Activated naive CD8-positive, alpha-beta T cell (primary cell): ENCODE measurements at regions not wholly inside any gene's neighbourhood (a gene's known extent, or its start where the extent isn't known, plus 50 kb on each side); places are given as distances from the start of the nearest gene placed in this dataset.

Source experiments
- H3K27ac Mint-ChIP-seq: one replicate; pipeline ENCODE4 v1.8.0; 2021; ENCODE audit warnings: mixed read lengths
- H3K27me3 Mint-ChIP-seq: one replicate; pipeline ENCODE4 v1.8.0; 2021; ENCODE audit warnings: mixed read lengths
- H3K36me3 Mint-ChIP-seq: one replicate; pipeline ENCODE4 v1.8.0; 2021; ENCODE audit warnings: mixed read lengths
- H3K4me1 Mint-ChIP-seq: one replicate; pipeline ENCODE4 v1.8.0; 2021; ENCODE audit warnings: low read depth, mixed read lengths
- H3K4me3 Mint-ChIP-seq: one replicate; pipeline ENCODE4 v1.8.0; 2021; ENCODE audit warnings: mild to moderate bottlenecking, mixed read lengths
- H3K9me3 Mint-ChIP-seq: one replicate; pipeline ENCODE4 v1.8.0; 2021; ENCODE audit warnings: low read depth, mixed read lengths

DNA sequence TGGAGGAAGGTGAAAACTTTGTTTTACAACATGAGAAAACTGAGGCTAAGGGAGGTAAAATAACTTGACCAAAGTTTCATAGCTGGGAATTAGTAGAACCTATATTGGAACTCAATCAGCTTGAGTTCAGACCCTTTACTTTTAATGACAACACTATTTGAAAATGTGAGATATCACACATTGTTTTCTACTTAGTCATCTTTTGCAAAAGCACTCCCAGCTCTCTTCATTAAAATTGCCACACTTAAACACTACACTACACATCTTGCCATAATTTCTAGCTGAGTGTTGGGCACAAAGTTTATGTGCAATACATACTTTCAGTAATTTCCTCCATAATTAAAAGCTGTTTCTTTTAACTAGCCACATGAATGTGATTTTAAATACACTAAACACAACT lies 230.4 kb upstream of the DCBLD2 start:
- Mint-ChIP-seq H3K4me1 (no peaks in the 10 kb centered on the region), H3K27ac (no peak overlapping the region), H3K4me3 (no peak overlapping the region), H3K27me3 (peaks cover under 1% of the 10 kb centered on the region), H3K9me3 (peaks cover 6% of the 10 kb centered on the region), H3K36me3 (no peaks in the 10 kb centered on the region)

DNA sequence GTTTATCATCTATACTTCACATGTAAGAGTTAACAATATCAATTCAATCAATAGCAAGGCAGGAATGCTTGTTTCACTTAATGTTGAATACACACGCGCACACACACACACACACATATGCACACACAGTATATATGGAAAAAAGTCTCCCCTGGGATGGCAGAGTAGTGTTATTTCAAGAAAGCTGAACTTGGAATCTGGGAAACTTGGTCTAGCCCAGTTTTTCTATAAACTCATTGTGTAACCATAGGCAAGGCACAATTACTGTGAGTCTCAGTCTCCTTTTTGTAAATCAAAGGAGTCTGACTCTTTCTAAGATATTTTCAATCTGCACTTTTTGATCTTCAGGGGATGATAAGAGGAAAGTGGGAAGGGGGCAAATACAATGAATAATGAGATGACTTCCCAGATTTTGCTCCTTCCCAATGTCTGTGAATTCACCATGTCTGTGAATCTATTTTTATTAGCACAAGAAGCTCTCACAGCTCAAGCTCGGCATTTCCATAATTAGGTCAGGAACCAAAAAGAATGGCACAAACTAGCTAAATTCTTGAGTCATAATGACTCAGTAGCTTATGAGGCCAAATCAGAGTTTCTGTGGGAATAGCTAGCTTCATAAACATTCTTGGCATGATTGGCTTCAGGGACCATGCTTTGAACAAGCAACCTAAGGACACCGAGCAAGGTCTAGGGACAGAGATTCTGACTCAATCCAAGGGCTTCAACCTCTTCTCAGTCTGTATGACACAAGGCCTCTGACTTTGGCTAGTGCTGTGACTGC lies 227.4 kb upstream of the DCBLD2 start:
- Mint-ChIP-seq H3K27me3 (peaks cover 1% of the 10 kb centered on the region), H3K4me3 (no peak overlapping the region), H3K4me1 (no peaks in the 10 kb centered on the region), H3K27ac (no peak overlapping the region), H3K9me3 (peaks cover 5% of the 10 kb centered on the region), H3K36me3 (no peaks in the 10 kb centered on the region)

DNA sequence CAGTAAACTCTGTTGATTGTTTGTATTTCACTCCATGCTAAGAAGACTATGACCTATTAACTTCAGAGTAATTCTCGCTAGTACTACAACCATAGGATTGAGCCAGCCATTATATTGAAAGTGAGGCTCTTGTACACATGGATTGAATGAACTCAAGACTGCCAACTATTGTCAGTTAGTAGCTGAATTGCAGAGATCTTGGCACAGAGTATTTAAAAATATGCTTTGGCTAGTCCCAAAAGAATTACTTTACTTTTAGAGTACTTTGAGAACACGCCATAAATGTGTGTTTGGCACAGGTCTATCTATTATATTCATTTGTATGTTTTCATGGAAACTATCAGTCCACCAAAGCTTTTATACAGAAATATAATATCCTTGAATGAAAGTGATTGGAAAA lies 226.7 kb upstream of the DCBLD2 start:
- peaks cover 1% of the 10 kb centered on the region for H3K27me3 Mint-ChIP-seq
- H3K4me3 Mint-ChIP-seq = no peak overlapping the region
- no peak overlapping the region for H3K27ac Mint-ChIP-seq
- H3K36me3 Mint-ChIP-seq = no peaks in the 10 kb centered on the region
- no peaks in the 10 kb centered on the region for H3K4me1 Mint-ChIP-seq
- peaks cover 5% of the 10 kb centered on the region for H3K9me3 Mint-ChIP-seq

DNA sequence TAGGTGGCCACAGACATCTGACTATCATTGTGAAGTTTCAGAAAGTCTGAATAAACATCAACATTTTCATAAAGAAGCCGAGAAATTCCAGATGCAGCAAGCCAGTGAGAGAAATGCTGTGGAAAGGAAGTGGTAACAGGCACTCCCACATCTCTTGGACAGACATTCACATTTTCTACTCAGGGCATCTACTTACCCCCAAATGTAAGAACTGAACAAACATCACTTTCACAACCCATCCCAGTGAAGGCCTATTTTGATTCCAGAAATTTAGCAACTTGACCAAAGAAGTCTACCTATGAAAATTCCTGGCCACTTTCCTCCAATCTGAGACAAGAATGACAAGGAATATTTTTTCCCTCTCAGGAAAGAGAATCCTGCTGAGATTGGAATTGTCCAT lies 224.8 kb upstream of the DCBLD2 start:
- Mint-ChIP-seq H3K27ac (no peak overlapping the region), H3K9me3 (peaks cover 4% of the 10 kb centered on the region), H3K27me3 (peaks cover 1% of the 10 kb centered on the region), H3K4me3 (no peak overlapping the region), H3K36me3 (no peaks in the 10 kb centered on the region), H3K4me1 (no peaks in the 10 kb centered on the region)

DNA sequence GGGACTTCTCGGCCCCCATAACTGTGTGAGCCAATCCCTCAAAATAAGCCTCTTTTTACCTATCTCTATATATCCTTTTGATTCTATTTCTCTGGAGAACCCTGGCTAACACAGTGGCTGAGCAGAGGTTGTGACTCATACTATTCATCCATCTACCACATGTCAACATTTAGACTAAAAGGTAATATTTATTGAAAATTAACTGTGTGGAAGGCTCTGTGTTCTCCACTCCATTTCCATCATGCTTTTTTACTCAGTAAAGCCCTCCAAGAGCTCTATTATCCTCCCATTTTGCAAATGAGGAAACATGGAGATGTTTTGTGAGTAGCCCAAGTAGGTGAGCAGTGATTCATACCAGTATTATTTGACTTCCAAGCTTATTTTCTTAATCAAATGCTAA lies 217.9 kb upstream of the DCBLD2 start:
- no peak overlapping the region for H3K27ac Mint-ChIP-seq
- H3K4me3 Mint-ChIP-seq = no peak overlapping the region
- peaks cover 8% of the 10 kb centered on the region for H3K27me3 Mint-ChIP-seq
- H3K4me1 Mint-ChIP-seq = no peaks in the 10 kb centered on the region
- no peaks in the 10 kb centered on the region for H3K9me3 Mint-ChIP-seq
- no peaks in the 10 kb centered on the region for H3K36me3 Mint-ChIP-seq

DNA sequence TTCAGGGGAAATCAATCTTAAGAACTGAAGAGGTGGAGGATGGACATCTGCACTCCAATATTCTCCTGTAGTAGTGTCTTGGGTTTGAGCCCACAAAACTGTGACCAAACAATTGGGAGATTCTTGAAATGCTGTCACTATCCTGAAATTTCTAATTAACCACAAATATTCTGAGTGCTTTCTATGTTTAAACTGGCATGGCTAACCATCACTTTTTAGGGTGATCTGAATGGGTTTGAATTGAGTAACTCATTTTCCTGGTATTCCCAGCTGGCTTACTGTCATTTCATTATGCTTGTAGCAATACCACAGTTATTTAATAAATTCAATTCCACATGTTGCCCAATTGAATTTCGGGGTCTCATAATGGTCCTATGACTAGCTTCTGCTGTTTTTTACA lies 216.9 kb upstream of the DCBLD2 start:
- no peaks in the 10 kb centered on the region for H3K4me1 Mint-ChIP-seq
- no peaks in the 10 kb centered on the region for H3K36me3 Mint-ChIP-seq
- no peak overlapping the region for H3K4me3 Mint-ChIP-seq
- peaks cover 8% of the 10 kb centered on the region for H3K27me3 Mint-ChIP-seq
- H3K27ac Mint-ChIP-seq = no peak overlapping the region
- no peaks in the 10 kb centered on the region for H3K9me3 Mint-ChIP-seq

DNA sequence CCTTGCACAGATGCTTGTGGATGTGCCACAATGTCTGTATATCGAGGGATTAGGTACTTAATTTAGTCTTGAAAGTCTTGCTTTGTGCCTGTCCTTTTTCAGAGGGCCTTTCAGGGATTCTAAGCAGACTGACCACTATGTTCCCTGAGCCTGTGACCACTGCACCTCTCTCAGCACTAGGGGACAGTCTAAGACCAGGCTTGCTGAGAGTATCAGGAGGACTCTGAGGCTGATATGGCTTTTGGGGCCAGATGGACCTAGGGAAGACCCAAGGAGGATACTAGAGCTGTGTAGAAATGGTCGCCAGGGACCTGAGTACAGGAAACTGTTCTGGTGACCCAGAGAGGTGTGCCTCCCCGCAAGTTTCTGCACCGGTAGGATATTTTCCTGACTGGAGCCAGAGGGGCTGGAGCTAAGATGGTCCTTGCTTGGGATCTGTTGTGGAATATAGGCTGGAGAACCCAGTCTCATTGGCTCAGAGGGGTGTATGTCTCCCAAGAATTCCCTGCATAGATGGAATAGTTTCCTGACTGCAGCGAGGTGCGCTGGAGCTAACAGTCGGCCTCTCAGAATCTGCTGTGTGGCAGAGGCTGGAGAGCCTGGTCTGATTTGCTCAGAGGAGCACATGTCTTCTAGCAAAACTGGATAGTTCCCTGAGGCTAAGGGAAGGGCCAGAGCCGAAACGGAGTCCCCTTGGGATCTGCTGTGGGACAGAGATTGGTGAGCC lies 213.2 kb upstream of the DCBLD2 start:
- H3K4me3 Mint-ChIP-seq = no peak overlapping the region
- no peaks in the 10 kb centered on the region for H3K9me3 Mint-ChIP-seq
- H3K36me3 Mint-ChIP-seq = no peaks in the 10 kb centered on the region
- H3K27ac Mint-ChIP-seq = no peak overlapping the region
- no peaks in the 10 kb centered on the region for H3K4me1 Mint-ChIP-seq
- H3K27me3 Mint-ChIP-seq = peaks cover 8% of the 10 kb centered on the region

DNA sequence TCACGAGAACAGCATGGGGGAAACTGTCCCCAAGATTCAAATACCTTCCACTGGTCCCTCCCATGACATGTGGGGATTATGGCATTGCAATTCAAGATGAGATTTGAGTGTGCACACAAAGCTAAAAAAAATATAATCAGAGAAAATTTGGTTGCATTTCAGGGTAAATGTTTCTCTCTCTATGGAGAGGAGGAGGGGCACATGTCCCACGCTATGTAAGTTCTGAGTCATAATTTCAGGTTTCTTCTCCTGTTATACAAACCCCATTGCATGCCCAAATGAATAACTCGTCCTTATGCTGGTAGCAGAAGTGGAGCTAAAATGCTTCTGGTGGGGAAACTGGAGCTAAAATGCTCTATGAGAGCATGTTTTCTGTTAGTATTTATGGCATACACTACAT lies 209.7 kb upstream of the DCBLD2 start:
- Mint-ChIP-seq H3K36me3 (no peaks in the 10 kb centered on the region), H3K27ac (no peak overlapping the region), H3K9me3 (no peaks in the 10 kb centered on the region), H3K4me3 (no peak overlapping the region), H3K27me3 (peaks cover 5% of the 10 kb centered on the region), H3K4me1 (no peaks in the 10 kb centered on the region)

DNA sequence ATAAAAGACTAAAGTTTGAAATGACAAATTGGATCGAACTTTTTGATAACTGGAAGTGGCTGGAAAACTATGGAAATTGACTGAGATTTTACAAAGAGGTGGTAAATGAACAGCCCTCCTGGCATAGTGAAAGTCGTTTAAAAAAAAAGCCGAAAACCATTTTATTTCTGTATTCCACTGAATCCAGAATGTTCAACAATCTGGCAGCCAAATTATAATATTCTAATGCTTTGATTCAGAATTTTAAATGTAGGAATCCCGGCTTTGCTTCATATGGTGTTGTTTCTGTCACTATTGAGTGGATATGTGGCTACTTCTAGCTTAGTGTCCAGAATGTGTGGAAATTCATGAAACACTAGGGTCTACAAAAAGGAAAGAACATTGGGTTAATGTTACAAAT lies 208.9 kb upstream of the DCBLD2 start:
- no peaks in the 10 kb centered on the region for H3K4me1 Mint-ChIP-seq
- H3K36me3 Mint-ChIP-seq = no peaks in the 10 kb centered on the region
- peaks cover 4% of the 10 kb centered on the region for H3K27me3 Mint-ChIP-seq
- no peak overlapping the region for H3K27ac Mint-ChIP-seq
- H3K9me3 Mint-ChIP-seq = no peaks in the 10 kb centered on the region
- H3K4me3 Mint-ChIP-seq = no peak overlapping the region

DNA sequence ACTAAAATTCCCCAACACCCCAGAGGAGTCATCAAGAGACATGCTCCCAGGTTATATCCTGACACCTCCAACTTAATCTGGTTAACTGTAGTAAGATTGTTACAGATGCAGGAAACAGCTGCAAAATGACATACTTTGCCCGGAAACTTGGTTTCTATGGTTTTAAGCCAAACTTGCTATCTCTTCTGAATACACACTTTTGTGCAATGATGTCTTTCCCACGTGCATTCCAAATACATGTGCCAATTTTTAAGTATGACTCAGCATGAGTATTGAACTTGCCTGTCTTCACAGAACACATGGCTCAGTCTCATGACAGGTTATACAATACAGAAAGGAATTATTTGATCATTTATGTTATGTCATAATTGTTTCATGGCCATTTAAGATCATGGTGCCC lies 207.0 kb upstream of the DCBLD2 start:
- no peak overlapping the region for H3K27ac Mint-ChIP-seq
- H3K27me3 Mint-ChIP-seq = no peaks in the 10 kb centered on the region
- H3K9me3 Mint-ChIP-seq = no peaks in the 10 kb centered on the region
- no peak overlapping the region for H3K4me3 Mint-ChIP-seq
- no peaks in the 10 kb centered on the region for H3K4me1 Mint-ChIP-seq
- no peaks in the 10 kb centered on the region for H3K36me3 Mint-ChIP-seq

DNA sequence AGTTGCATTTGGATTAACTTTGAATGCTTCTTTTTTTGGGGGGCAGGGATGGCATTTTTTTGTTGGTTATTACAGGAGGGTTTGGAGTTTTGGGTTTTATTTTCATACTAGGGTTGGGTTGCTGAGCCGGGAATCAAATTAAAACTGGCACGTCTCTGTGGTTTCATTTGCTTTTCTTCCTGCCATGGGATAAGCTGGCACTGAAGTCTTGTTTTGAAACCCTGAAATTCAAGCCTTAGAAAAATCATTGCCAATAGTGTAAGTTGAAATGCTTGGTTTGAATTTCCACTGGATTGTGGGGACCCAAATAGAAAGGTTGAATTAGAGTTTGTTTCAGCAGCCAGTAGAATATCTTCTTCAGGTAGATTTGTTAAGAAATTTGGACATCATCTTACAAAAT lies 193.1 kb upstream of the DCBLD2 start:
- H3K4me1 Mint-ChIP-seq = no peaks in the 10 kb centered on the region
- H3K36me3 Mint-ChIP-seq = no peaks in the 10 kb centered on the region
- H3K4me3 Mint-ChIP-seq = no peak overlapping the region
- peaks cover 4% of the 10 kb centered on the region for H3K9me3 Mint-ChIP-seq
- no peaks in the 10 kb centered on the region for H3K27me3 Mint-ChIP-seq
- no peak overlapping the region for H3K27ac Mint-ChIP-seq

DNA sequence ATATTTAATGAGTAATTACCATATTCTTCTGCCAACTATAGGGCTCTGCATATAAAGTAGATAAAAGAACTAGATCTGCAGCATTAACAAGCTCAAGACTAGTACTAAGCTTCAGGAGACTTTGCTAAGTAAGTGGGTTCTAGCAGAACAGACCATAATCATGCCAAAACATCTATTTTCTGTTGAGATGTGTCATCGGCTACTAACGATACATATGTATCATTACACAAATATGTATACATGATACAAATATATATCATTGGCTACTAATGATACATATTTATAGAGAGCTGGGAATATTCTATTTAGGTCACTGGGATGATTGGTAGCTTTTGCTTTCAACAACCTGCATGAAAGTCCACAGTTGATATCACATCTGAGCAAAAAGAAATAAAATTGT lies 185.8 kb upstream of the DCBLD2 start:
- Mint-ChIP-seq H3K36me3 (no peaks in the 10 kb centered on the region), H3K27me3 (peaks cover 1% of the 10 kb centered on the region), H3K4me1 (no peaks in the 10 kb centered on the region), H3K4me3 (no peak overlapping the region), H3K27ac (no peak overlapping the region), H3K9me3 (no peaks in the 10 kb centered on the region)

DNA sequence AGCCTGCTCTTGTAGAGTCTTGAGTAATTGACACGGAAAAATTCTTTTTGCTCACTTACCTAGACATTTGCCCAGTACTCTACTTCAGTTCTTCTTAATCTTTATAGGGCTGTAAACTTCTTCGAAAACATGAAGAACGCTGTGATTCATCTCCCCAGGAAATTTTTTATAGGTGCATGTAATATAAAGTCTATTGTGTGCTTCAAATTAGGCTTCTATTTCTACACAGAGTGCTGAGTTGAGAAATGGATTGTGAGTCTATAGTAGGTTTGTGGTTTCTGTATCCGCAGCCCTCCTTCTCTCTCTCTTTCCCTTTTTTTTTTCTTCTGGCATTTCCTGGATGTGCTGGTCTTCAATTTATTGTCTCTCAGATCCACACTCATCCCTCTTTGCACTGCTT lies 183.3 kb upstream of the DCBLD2 start:
- Mint-ChIP-seq H3K27me3 (peaks cover 1% of the 10 kb centered on the region), H3K27ac (no peak overlapping the region), H3K36me3 (no peaks in the 10 kb centered on the region), H3K4me3 (no peak overlapping the region), H3K9me3 (no peaks in the 10 kb centered on the region), H3K4me1 (no peaks in the 10 kb centered on the region)

DNA sequence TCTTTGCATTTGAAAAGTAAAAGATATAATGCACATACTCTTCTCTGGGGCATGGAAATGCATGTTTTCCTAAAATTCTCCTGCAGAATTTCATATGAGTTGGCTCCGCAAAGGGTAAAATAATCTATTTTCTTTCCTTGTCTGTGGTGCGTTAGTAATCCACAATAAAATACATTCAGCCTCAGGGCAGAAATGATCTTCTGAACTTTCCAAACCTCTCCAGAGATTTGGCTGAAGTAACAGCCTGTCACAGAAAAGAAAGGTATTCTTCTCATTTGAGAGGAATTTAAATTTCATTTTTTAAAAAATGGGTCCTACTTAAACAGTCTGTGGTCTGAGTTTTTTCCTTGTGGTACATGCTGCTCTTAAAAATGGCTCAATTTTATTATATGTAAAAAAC lies 182.7 kb upstream of the DCBLD2 start:
- Mint-ChIP-seq H3K4me3 (no peak overlapping the region), H3K4me1 (no peaks in the 10 kb centered on the region), H3K9me3 (no peaks in the 10 kb centered on the region), H3K36me3 (no peaks in the 10 kb centered on the region), H3K27me3 (peaks cover 1% of the 10 kb centered on the region), H3K27ac (no peak overlapping the region)

DNA sequence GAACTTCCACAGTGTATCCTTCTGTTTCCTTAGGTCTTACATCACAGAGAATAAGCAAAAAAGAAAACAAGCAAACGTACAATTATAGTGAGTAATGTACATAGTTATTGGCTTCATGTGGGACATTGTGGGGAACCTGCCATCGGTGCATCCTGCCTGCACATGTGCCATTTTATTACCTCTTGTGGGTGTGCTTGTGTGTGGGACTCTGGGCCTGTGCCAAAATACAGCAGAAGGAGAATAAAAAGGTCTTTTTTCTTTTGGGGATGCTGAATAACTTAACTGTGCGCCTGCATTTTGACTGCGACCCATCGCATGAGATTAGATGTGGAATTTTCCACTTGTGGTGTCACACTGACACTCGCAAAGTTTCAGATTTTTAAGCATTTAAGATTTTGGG lies 169.6 kb upstream of the DCBLD2 start:
- Mint-ChIP-seq H3K4me1 (no peaks in the 10 kb centered on the region), H3K4me3 (no peak overlapping the region), H3K9me3 (no peaks in the 10 kb centered on the region), H3K27ac (no peak overlapping the region), H3K27me3 (peaks cover 8% of the 10 kb centered on the region), H3K36me3 (no peaks in the 10 kb centered on the region)

DNA sequence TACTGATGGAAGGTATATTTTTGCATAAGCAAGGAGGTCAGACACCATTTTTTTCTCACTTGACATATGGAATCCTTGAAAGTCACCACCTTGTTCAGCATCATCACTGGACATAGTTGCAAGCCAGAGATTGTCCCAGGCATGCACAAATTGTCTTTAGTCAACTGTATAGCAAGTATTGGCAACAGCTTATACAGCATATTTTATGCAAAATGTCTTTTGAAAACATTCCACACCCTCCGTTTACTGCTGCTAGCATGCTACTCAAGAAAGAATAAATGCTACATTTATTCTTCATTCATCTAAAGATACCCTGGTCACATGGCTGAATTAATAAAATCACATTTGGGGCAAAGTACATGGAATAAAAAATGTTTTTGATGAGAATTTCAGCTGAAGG lies 168.5 kb upstream of the DCBLD2 start:
- H3K9me3 Mint-ChIP-seq = peaks cover 7% of the 10 kb centered on the region
- no peak overlapping the region for H3K4me3 Mint-ChIP-seq
- H3K27ac Mint-ChIP-seq = no peak overlapping the region
- H3K27me3 Mint-ChIP-seq = peaks cover 6% of the 10 kb centered on the region
- H3K4me1 Mint-ChIP-seq = no peaks in the 10 kb centered on the region
- H3K36me3 Mint-ChIP-seq = no peaks in the 10 kb centered on the region
